ENCODE measurements at regions not wholly inside any gene's neighbourhood (a gene's known extent, or its start where the extent isn't known, plus 50 kb on each side); places are given as distances from the start of the nearest gene placed in this dataset.
"Not testable (repeated sequence)": the region's sequence is repeated elsewhere in the genome, so short reads cannot be mapped to it uniquely, and the experiment has no call there.

DNA sequence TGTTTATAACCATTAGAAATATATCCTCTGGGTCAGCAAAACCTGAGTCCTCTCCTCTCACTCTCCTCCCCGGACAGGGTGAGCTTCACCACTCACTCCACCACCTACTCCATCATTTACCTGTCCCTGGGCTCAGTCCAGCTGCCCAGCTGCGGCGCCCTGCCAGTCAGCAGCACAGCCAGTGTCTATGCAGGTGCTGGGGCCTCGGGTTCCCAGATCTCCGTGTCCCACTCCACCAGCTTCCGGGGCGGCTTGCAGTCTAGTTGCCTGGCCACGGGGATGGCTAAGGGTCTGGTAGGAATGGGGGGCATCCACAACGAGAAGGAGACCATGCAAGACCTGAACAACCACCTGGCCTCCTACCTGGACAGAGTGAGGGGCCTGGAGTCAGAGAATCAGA, 662.2 kb upstream of the ACTRT1 start:
- DNase-seq (no peak), ATAC-seq (no peak)
- intact Hi-C loops (cut with DNase I, micrococcal nuclease), result no loop called here

DNA sequence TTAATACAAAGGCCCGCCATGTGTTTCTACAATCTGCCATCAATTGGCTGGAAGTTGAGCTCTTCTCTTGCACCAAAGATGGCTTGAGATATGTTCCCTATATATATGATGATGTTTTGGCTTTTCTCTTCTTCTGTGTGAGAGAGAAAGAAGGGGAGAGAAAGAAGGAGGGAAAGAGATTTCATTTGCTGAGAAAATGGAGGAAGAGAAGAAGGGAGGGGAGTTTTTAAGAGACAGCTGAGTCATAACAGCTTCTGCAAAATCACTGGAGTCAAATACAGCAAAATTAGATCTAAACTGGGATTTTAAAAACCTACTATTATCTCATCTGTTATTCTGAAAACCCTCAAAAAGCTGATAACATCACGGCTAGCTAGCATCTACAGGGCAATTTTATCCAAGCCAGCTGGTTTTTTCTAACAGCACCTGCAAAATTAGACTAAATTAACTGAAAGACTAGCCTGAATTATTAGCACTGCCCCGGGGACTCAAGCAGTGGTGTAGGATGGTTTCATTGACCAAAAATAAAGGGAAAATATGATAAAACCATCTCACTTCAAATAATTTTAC, 647.6 kb upstream of the ACTRT1 start:
- DNase-seq, result no peak
- intact Hi-C loops (cut with DNase I, micrococcal nuclease), result no loop called here

DNA sequence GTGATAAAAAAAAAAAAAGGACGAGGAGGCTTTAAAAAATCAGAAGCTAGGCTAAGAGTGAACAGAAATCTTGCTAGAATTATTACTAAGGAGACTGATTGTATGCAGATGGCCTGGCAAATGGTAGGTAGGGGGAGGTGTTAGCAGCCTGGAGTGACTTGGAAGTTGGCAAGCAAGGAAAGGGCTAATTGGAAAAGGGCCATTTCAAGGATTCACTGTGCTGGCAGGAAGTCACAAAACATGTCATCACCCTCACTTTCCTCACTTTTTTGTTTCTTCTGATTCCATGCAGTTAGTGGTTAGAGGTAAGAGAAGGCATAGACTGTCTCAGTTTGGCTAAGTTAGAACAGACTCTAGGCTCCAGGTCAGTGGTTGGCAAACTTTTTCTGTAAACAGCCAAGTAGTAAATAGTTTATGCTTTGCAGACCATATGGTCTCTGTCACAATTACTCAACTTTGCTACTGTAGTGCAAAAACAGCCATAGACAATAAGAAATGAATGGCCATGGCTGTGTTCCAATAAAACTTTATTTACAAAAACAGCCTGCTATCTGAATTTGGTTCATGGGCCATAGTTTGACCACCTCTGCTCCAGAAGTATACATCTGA, 646.5 kb upstream of the ACTRT1 start:
- DNase-seq, result no peak
- intact Hi-C loops (cut with DNase I, micrococcal nuclease), result no loop called here
- no peak for ATAC-seq

More for the DNA sequence above, 647.6 kb upstream of the ACTRT1 start:
- ATAC-seq, result no peak

DNA sequence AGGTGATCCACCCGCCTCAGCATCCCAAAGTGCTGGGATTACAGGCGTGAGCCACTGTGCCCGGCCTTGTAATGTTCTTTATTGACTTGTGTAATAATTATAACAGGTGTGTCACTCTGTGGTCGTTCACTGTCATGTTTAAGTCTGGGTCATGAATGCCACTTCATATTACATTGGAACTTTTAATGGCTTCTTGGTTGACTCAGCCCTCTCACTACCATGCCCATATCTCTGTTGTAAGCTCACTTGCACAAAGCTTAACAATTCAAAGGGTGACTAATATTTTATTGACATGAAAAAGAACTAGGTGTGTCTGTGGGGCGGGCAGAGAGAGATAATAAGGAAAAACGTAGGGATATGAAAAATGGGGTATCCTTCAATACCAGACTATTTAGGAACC, 639.7 kb upstream of the ACTRT1 start:
- ATAC-seq (peak; percentile 78), DNase-seq (no peak)
- intact Hi-C loops (cut with DNase I, micrococcal nuclease), result no loop called here

DNA sequence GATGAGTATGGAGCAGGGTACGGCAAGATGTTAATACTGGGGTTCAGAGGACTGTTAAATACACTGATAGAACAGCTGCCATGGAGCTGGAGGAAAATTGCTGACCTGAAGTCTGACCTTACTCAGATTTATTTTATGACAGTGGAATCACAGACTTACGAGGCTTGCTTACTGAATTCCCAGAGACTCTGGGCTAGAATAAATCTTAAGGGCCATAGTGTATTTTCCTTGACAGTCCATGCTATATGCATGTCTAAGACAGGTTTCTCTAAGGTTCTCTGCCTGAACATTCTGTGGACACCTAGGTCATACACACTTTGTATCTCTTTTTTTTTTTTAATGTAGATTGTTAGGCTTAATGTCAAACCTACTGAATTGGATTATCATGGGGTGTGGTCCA, 633.2 kb upstream of the ACTRT1 start:
- intact Hi-C loops (cut with DNase I, micrococcal nuclease), result no loop called here
- no peak for DNase-seq
- no peak for ATAC-seq

DNA sequence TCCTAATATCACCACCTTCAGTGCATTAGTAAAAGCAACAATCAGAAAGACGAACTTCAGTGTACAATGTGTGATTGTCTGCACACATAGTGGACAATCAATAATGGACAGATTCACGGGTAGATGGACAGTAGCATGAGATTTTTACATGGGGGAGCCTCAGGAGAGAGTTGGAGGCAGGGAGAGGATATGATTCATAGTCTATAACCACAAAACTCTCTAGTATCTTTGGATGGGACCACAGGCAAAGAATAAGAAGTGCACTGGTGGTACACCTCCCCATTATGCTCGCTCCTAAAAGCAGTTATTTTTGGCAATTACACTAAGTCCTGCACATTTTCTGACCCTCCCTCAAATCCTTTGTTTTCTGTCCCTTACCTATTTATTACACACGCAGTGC, 624.4 kb upstream of the ACTRT1 start:
- intact Hi-C loops (cut with DNase I, micrococcal nuclease), result no loop called here
- DNase-seq, result no peak
- no peak for ATAC-seq

DNA sequence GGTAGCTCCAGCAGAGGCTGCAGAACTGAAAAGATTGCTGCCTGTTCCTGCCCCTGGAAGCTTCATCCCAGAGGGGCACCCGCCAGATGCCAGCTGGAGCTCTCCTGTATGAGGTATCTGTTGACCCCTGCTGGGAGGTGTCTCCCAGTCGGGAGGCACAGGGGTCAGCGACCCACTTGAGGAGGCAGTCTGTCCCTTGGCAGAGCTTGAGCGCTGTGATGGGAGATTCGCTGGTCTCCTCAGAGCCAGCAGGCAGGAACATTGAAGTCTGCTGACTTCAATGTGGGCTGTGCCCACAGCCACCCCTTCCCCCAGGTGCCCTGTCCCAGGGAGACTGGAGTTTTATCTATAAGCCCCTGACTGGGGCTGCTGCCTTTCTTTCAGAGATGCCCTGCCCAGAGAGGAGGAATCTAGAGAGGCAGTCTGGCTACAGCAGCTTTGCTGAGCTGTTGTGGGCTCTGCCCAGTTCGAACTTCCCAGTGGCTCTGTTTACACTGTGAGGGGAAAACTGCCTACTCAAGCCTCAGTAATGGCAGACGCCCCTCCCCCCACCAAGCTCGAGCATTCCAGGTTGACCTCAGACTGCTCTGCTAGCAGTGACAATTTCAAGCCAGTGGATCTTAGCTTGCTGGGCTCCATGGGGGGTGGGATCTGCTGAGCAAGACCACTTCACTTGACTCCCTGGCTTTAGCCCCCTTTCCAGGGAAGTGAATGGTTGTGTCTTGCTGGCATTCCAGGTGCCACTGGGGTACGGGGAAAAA, 622.3 kb upstream of the ACTRT1 start:
- intact Hi-C loops (cut with DNase I, micrococcal nuclease); ATAC-seq; DNase-seq: not testable (repeated sequence)

DNA sequence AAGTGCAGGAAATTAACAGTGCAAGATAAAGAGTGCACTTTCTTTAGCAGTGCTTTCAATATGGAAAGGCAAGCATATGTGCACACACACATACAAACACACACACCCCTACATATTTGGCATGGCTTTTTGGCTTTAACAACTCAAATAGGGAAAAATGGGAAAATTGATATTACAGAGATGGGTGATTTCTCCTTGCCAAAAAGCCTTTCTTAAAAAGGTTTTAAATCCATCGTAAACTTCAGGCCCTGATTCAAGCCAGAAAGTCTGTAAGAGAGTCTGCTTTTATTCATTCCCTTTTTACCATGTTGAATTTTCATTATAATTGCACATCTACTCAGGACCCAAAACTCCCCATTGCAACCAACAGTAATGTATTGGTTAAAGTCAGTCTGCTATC, 612.0 kb upstream of the ACTRT1 start:
- no peak for DNase-seq
- no peak for ATAC-seq
- intact Hi-C loops (cut with DNase I, micrococcal nuclease), result no loop called here

DNA sequence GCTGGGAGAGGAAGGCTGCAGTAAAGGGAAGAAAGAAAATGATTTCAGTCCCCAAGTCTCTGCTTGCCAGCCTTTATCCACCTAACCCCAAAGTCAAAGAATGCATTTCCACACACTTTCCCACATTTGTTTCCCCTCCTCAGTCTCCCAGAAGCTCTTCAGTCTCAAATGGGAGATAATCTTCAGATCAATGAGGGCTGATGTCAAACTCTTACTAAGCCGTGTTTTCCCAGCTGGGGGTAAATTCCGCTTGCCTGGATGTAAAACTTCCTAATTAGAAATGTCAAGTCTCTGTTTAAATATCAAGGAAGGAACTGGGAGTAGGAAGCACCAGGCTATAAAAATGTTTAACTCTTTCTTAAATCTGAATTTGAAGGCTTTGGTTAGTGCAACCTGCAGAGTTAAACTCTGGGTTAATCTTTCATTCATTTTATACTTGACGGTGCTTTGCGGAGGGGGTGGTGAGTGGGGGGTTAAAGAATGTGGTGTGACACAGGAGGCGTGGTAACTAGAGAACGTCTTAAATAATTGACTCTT, 601.4 kb upstream of the ACTRT1 start:
- ATAC-seq (no peak), DNase-seq (no peak)
- intact Hi-C loops (cut with DNase I, micrococcal nuclease), result no loop called here

DNA sequence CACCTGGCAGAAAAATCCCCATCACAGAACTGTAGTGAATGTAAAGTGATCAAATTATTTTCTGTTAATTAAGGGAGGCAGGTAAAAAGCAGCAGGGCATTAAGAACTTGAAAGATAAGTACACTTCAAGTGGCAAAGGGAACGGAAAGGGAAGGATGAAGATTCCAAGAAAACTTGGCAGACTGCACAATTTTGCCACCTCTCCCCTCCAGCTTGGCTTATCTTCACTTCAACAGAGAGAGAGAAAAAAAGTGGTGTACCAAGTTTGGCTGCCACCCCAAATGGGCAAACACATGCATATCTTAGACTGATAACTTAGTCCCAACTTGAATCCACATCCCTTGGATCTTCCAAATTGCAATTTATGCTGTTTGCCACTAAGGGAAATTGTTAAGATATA, 598.1 kb upstream of the ACTRT1 start:
- DNase-seq (no peak), ATAC-seq (no peak)
- intact Hi-C loops (cut with DNase I, micrococcal nuclease), result no loop called here

DNA sequence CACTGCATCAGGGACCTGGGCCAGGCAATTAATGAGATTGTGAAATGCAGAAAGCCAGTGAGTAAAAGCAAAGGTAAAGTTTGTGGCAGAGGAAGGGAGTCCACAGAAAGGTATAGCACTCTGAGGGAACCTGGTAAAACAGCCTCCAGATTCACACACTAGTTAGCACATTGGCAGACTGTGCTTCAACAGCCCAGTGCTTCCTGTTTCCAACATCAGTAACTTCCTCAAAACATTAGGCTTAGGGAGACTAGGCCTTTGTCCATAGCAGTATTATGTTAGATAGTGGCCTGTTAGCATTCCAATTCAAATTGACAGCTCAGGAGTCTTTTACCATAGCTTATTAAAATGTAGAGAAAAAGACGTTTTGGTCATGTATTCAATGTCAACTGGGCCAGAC, 582.6 kb upstream of the ACTRT1 start:
- intact Hi-C loops (cut with DNase I, micrococcal nuclease), result no loop called here
- ATAC-seq (no peak), DNase-seq (no peak)

DNA sequence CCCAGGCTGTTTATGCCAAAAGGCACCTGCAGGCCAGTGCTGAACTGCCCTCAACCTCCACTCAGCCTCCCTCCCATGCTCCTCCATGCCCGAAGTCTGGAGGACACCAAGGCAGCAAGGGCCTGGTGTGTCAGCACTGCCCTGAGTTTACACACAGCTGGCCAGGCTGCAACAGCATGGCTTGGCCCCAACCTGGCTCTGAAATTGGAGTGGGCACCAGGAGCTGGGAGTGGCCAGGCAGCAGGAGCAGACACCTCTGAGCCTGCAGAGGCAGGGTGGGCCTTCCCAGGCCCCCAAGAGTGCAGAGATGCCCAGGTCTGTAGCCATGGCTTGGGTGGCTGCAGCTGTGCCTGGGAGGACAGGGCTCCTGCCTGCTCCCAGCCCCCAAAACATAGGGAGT, 571.2 kb upstream of the ACTRT1 start:
- DNase-seq (no peak), ATAC-seq (no peak)
- intact Hi-C loops (cut with DNase I, micrococcal nuclease), result no loop called here

DNA sequence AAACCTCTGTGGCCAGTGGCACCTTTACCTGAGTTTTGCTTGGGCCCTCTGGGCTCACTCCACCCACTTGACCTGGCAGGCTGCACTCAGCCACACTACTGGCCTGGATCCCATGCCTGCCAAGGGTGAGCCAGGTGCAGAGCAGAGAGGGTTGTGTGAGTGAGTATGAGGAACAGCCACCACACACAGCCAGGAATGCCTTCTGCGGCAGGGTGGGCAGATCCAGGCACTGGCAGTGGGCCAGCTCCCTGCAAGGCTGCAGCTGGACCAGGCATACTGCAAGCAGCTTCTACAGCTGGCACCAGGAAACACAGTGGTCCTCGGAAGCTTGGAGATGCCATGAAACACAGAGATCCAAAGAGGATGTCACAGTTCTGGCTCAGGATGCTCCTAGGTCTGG, 570.1 kb upstream of the ACTRT1 start:
- no peak for DNase-seq
- intact Hi-C loops (cut with DNase I, micrococcal nuclease), result no loop called here
- ATAC-seq, result no peak

DNA sequence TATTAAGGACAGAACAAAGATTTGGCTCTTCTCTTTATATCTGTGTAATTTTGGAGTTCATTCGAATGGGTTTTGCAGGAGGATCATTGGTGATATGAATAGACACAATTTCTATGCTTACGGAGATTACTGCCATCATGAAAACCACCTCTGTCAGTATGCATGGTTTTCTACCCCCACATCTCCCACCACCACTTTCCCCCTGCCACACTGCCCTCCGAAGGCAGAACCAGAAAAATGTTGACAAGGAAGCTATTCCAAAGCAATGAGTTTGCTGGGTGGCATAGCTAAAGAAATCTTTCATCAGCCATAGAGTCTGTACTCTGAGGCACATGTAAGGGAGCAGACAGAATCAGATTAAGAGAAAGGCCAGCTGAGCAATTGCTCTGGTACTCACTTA, 567.3 kb upstream of the ACTRT1 start:
- ATAC-seq, result no peak
- no peak for DNase-seq
- intact Hi-C loops (cut with DNase I, micrococcal nuclease), result no loop called here

DNA sequence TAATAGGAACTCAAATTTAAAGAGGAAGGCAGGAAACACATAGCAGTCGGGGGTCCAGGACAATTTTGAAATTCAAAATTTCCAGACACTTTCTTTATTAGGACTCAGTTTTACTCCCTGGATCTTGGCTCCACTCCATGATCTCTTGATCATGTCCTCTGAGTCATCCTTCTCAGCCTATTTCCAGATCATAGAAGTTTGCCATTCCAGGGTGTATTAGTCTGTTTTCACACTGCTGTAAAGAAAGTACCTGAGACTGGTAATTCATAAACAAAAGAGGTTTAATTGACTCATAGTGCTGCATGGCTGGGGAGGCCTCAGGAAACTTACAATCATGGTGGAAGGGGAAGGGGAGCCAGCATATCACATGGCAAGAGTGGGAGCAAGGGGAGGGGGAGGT, 564.7 kb upstream of the ACTRT1 start:
- no peak for DNase-seq
- intact Hi-C loops (cut with DNase I, micrococcal nuclease), result no loop called here
- no peak for ATAC-seq

DNA sequence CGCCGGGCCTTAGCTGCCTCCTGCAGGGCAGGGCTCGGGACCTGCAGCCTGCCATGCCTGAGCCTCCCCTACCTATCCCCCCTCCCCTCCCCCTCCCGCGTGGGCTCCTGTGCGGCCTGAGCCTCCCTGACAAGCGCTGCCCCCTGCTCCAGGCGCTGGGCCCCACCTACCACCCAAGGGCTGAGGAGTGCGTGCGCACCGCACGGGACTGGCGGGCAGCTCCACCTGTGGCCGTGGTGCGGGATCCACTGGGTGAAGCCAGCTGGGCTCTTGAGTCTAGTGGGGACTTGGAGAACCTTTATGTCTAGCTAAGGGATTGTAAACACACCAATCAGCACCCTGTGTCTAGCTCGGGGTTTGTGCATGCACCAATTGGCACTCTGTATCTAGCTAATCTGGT, 554.6 kb upstream of the ACTRT1 start:
- ATAC-seq; intact Hi-C loops (cut with DNase I, micrococcal nuclease); DNase-seq: not testable (repeated sequence)

DNA sequence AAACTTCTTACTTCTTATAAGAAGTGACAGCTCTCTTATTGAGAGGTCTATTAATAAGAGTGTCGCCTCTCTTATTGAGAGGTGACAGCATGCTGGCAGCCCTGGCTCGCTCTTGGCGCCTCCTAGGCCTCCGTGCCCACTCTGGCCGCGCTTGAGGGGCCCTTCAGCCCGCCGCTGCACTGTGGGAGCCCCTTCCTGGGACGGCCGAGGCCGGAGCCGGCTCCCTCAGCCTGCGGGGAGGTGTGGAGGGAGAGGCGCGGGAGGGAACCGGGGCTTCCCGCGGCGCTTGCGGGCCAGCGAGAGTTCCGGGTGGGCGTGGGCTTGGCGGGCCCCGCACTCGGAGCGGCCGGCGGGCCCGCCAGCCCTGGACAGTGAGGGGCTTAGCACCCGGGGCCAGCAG, 554.2 kb upstream of the ACTRT1 start:
- intact Hi-C loops (cut with DNase I, micrococcal nuclease); ATAC-seq: not testable (repeated sequence)

DNA sequence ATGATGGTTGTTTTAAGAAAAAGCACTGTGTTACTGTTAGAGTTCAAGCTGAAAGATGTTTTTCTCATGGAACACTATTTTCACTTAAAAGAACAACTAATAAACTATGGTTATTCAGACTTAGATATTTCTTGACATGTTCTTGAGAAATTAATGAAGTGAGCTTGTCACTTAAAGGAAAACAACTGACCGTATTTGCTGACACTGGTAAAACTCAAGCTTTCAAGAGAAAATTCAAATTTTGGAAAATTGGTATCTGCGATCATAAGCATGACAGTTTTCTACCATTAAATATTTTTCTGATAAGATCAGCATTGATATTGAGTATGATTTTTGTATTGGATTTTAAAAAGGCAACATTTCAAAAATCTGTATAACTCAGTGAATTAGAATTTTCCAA, 549.5 kb upstream of the ACTRT1 start:
- intact Hi-C loops (cut with DNase I, micrococcal nuclease), result no loop called here
- ATAC-seq (no peak), DNase-seq (no peak)

More for the DNA sequence above, 554.2 kb upstream of the ACTRT1 start:
- not testable (repeated sequence) for DNase-seq

DNA sequence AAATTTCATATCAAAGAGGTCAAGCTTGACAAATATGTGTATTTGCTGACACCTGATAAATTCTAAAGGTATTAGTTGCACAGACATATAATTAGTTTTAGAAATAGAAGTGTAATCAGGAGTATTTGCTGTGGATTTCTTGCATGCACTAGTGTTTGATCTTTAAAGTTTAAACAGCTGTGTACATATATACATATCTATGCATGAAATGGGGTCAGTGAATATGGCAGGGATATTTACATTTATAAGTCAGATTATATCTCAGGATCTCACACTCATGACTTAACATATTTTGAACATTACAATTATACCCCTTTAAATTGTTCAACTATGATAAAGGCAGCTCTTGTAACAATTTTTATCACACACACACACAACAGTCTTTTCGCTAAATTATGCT, 547.4 kb upstream of the ACTRT1 start:
- ATAC-seq (no peak), DNase-seq (no peak)
- intact Hi-C loops (cut with DNase I, micrococcal nuclease), result no loop called here

DNA sequence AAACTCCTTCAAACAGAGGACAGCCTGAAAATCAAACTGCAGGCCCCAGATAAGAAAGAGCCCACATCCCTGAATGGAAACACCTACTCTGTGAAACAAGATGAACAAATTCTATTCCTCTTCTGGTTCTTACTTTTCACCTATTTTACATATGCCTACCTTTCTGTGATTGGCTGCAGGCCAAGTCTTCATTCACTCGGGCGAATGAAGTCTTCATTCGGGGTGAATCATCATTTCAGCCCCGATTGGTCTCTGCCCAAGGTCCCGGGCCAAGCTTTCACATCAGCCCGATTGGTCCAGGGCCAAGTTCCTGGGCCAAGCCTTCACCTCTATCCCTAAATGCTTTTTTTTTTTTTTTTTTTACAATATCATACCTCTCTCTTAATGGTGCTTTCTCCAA, 529.8 kb upstream of the ACTRT1 start:
- peak; percentile 32 for ATAC-seq
- intact Hi-C loops (cut with DNase I, micrococcal nuclease), result no loop called here
- no peak for DNase-seq

All from left colon (tissue), 2 donors.